ENCODE measurements at regions not wholly inside any gene's neighbourhood (a gene's known extent, or its start where the extent isn't known, plus 50 kb on each side); places are given as distances from the start of the nearest gene placed in this dataset.

GRCh38 chr18:78239090-78239457, 740.5 kb upstream of the SALL3 start:
- Histone ChIP-seq H3K27me3 (ENCODE audit: insufficient read depth, insufficient read length) (no peaks in the 10 kb centered on the region), H3K9ac (ENCODE audit: insufficient read length, low read depth) (no peak overlapping the region), H3K4me1 (ENCODE audit: insufficient read depth, insufficient read length) (peaks cover 7% of the 10 kb centered on the region), H3K4me3 (ENCODE audit: insufficient read length, low read depth) (no peak overlapping the region), H3K9me3 (ENCODE audit: insufficient read depth, low read length) (no peaks in the 10 kb centered on the region), H3K36me3 (ENCODE audit: insufficient read depth, insufficient read length, low read length) (no peaks in the 10 kb centered on the region)
- no peak for DNase-seq (ENCODE audit: low read depth, low spot score)
- no peak for TF ChIP-seq YY1 (IDR thresholded peaks at IDR 0.05; ENCODE audit: insufficient read depth, insufficient read length)
- no peak for TF ChIP-seq ZNF274 (IDR thresholded peaks at IDR 0.05; ENCODE audit: low read depth, low read length)
- no peak for TF ChIP-seq SUZ12 (IDR thresholded peaks at IDR 0.05; ENCODE audit: extremely low read depth, insufficient read depth, insufficient read length)

DNA sequence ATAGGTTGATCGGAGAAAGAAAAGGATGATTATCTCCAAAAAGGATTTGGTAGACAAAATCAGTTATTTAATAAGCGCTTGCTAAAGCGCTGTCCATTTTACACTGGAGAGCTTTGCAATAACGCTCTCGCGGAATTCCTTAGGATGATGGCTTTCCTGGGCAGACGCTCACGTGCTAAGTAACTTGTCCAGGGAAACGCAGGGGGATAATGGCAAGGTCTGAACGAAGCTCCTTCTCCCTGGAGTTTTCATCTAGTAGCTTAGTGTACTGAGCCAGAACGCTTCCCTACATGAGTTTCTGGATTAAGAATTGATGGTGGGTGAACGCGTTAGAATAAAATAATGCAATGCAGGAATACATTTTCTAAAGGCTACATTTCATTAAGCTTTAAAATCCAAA, 739.5 kb upstream of the SALL3 start:
- no peaks in the 10 kb centered on the region for H3K36me3 ChIP-seq (ENCODE audit: insufficient read depth, insufficient read length, low read length)
- peaks cover 7% of the 10 kb centered on the region for H3K4me1 ChIP-seq (ENCODE audit: insufficient read depth, insufficient read length)
- H3K4me3 ChIP-seq (ENCODE audit: insufficient read length, low read depth) = no peak overlapping the region
- H3K9me3 ChIP-seq (ENCODE audit: insufficient read depth, low read length) = no peaks in the 10 kb centered on the region
- H3K27me3 ChIP-seq (ENCODE audit: insufficient read depth, insufficient read length) = no peaks in the 10 kb centered on the region
- no peak for TF ChIP-seq SUZ12 (IDR thresholded peaks at IDR 0.05; ENCODE audit: extremely low read depth, insufficient read depth, insufficient read length)
- TF ChIP-seq ZNF274 (IDR thresholded peaks at IDR 0.05; ENCODE audit: low read depth, low read length) = no peak
- no peak for TF ChIP-seq YY1 (IDR thresholded peaks at IDR 0.05; ENCODE audit: insufficient read depth, insufficient read length)
- DNase-seq (ENCODE audit: low read depth, low spot score) = no peak
- H3K9ac ChIP-seq (ENCODE audit: insufficient read length, low read depth) = no peak overlapping the region

DNA sequence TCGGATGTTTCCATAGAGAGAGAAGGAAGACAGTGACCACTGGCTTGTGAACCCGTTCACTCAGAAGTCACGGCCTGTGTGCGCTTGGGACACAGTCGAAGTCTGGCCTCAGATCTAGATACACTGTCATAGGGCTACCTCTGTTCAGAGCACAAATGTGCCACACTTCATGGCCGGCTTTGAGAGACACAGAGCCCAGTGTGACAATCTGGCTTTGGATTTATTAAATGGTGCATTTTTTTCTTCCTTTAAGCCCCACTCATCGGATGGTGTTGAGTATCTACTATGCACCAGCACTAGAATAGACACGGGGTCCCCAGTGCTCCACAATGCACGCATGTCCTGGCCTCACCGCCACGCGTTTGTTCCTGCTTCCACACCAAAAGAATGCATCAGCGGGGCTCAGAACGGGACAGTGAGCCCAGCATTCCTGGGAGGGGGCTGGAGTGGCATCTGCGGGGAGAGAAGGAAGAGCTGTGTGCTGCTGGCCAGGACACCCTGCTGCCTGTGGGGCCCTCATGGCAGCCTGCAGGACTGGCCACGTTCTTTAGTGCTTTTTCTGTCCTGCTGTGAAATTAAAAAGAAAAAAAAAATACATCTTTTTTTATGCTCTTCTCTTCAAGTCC, 738.9 kb upstream of the SALL3 start:
- Histone ChIP-seq H3K27me3 (ENCODE audit: insufficient read depth, insufficient read length) (no peaks in the 10 kb centered on the region), H3K9ac (ENCODE audit: insufficient read length, low read depth) (no peak overlapping the region), H3K9me3 (ENCODE audit: insufficient read depth, low read length) (no peaks in the 10 kb centered on the region), H3K4me3 (ENCODE audit: insufficient read length, low read depth) (no peak overlapping the region), H3K36me3 (ENCODE audit: insufficient read depth, insufficient read length, low read length) (no peaks in the 10 kb centered on the region), H3K4me1 (ENCODE audit: insufficient read depth, insufficient read length) (peaks cover 7% of the 10 kb centered on the region)
- no peak for DNase-seq (ENCODE audit: low read depth, low spot score)
- no peak for TF ChIP-seq SUZ12 (IDR thresholded peaks at IDR 0.05; ENCODE audit: extremely low read depth, insufficient read depth, insufficient read length)

DNA sequence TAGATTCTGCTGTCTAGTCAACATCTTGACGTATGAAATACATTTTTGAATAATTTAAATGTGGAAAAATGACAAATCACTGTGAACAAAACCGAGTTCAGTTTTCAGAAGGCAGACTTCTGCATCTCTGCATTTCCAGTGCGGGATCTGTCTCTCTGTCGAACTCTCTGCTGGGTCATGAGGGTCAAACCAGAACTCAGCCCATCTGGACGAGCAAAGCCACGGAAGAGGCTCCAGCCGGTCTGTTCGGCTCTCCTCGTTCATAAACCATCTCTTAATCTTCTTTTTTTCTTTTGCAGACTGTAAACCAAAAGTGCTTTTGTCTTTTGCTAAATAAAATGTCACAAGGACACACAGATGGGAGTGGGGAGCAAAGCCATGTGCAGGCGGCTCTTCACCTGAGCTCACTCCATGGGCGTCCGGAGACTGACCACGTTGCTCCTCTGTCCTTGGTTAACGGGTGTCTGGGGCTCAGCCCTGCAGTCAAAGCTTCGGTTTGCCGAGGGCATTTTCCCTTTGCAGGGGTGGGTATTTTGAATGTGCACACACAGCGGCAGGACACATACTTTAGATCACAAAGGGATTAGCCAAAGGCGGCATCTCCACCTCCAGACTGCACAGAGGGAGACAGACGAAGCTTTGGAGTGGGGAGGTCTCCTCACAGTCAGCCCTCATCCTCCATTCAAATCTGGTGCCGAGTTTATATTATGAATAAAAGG, 737.9 kb upstream of the SALL3 start:
- H3K27me3 ChIP-seq (ENCODE audit: insufficient read depth, insufficient read length) = no peaks in the 10 kb centered on the region
- H3K9me3 ChIP-seq (ENCODE audit: insufficient read depth, low read length) = no peaks in the 10 kb centered on the region
- no peaks in the 10 kb centered on the region for H3K36me3 ChIP-seq (ENCODE audit: insufficient read depth, insufficient read length, low read length)
- TF ChIP-seq SUZ12 (IDR thresholded peaks at IDR 0.05; ENCODE audit: extremely low read depth, insufficient read depth, insufficient read length) = no peak
- no peak for TF ChIP-seq ZNF274 (IDR thresholded peaks at IDR 0.05; ENCODE audit: low read depth, low read length)
- no peak for TF ChIP-seq YY1 (IDR thresholded peaks at IDR 0.05; ENCODE audit: insufficient read depth, insufficient read length)
- no peak overlapping the region for H3K9ac ChIP-seq (ENCODE audit: insufficient read length, low read depth)
- no peak overlapping the region for H3K4me3 ChIP-seq (ENCODE audit: insufficient read length, low read depth)
- DNase-seq (ENCODE audit: low read depth, low spot score) = no peak
- H3K4me1 ChIP-seq (ENCODE audit: insufficient read depth, insufficient read length) = peaks cover 7% of the 10 kb centered on the region

- no peaks in the 10 kb centered on the region for H3K36me3 ChIP-seq (ENCODE audit: insufficient read depth, insufficient read length, low read length)
- H3K4me3 ChIP-seq (ENCODE audit: insufficient read length, low read depth) = no peak overlapping the region
- no peak overlapping the region for H3K9ac ChIP-seq (ENCODE audit: insufficient read length, low read depth)
- H3K4me1 ChIP-seq (ENCODE audit: insufficient read depth, insufficient read length) = peaks cover 7% of the 10 kb centered on the region
- H3K9me3 ChIP-seq (ENCODE audit: insufficient read depth, low read length) = no peaks in the 10 kb centered on the region
- no peak for DNase-seq (ENCODE audit: low read depth, low spot score)
- H3K27me3 ChIP-seq (ENCODE audit: insufficient read depth, insufficient read length) = no peaks in the 10 kb centered on the region
- no peak for TF ChIP-seq YY1 (IDR thresholded peaks at IDR 0.05; ENCODE audit: insufficient read depth, insufficient read length)
These were observed 737.4 kb upstream of the SALL3 start for GRCh38 chr18:78242254-78242643.

- TF ChIP-seq ZNF274 (IDR thresholded peaks at IDR 0.05; ENCODE audit: low read depth, low read length) (no peak), SUZ12 (IDR thresholded peaks at IDR 0.05; ENCODE audit: extremely low read depth, insufficient read depth, insufficient read length) (no peak), YY1 (IDR thresholded peaks at IDR 0.05; ENCODE audit: insufficient read depth, insufficient read length) (no peak)
- Histone ChIP-seq H3K9ac (ENCODE audit: insufficient read length, low read depth) (no peak overlapping the region), H3K36me3 (ENCODE audit: insufficient read depth, insufficient read length, low read length) (no peaks in the 10 kb centered on the region), H3K27me3 (ENCODE audit: insufficient read depth, insufficient read length) (no peaks in the 10 kb centered on the region), H3K4me1 (ENCODE audit: insufficient read depth, insufficient read length) (peaks cover 7% of the 10 kb centered on the region), H3K9me3 (ENCODE audit: insufficient read depth, low read length) (no peaks in the 10 kb centered on the region), H3K4me3 (ENCODE audit: insufficient read length, low read depth) (no peak overlapping the region)
- no peak for DNase-seq (ENCODE audit: low read depth, low spot score)
These were observed 736.8 kb upstream of the SALL3 start for GRCh38 chr18:78242806-78243205.

DNA sequence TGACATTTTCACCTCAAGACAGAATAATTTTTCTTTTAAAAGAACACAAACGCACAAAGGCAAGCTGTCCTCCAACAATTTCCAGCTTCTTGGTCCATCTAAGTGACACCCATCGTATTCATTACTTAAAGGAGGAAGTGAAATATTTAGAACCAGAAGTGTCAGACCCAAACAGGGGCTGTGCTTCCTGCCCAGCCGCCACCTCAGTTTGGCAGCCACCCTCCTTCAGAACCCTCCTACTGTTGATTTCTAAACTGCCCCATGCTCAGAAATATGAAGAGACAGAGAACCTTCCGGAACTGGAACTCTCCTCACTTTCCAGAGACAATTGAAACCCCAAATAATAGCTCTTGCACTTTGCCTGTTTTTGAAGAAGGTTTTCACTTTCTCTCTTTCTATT, 734.8 kb upstream of the SALL3 start:
- peaks cover 7% of the 10 kb centered on the region for H3K4me1 ChIP-seq (ENCODE audit: insufficient read depth, insufficient read length)
- no peak for DNase-seq (ENCODE audit: low read depth, low spot score)
- no peaks in the 10 kb centered on the region for H3K9me3 ChIP-seq (ENCODE audit: insufficient read depth, low read length)
- H3K27me3 ChIP-seq (ENCODE audit: insufficient read depth, insufficient read length) = no peaks in the 10 kb centered on the region
- H3K4me3 ChIP-seq (ENCODE audit: insufficient read length, low read depth) = no peak overlapping the region
- H3K9ac ChIP-seq (ENCODE audit: insufficient read length, low read depth) = no peak overlapping the region
- TF ChIP-seq ZNF274 (IDR thresholded peaks at IDR 0.05; ENCODE audit: low read depth, low read length) (no peak), SUZ12 (IDR thresholded peaks at IDR 0.05; ENCODE audit: extremely low read depth, insufficient read depth, insufficient read length) (no peak), YY1 (IDR thresholded peaks at IDR 0.05; ENCODE audit: insufficient read depth, insufficient read length) (no peak)
- no peaks in the 10 kb centered on the region for H3K36me3 ChIP-seq (ENCODE audit: insufficient read depth, insufficient read length, low read length)
